H1 (cell line): ENCODE measurements at regions not wholly inside any gene's neighbourhood (a gene's known extent, or its start where the extent isn't known, plus 50 kb on each side); places are given as distances from the start of the nearest gene placed in this dataset.

Experiments used
- CTCF ChIA-PET: fragments of 300-600 bp; sonication (Branson Sonifier 250); formaldehyde crosslinking; loops from one replicate; lab custom pipeline; 2021; ENCODE audit not compliant: partially characterized antibody; lab: Charles Lee
- POLR2A ChIA-PET: fragments of 300-600 bp; sonication (Branson Sonifier 250); formaldehyde crosslinking; loops from one replicate; lab custom pipeline; 2021; ENCODE audit warnings: inconsistent platforms; ENCODE audit not compliant: partially characterized antibody; lab: Charles Lee
- DNase-seq, 2 experiments: peaks; one replicate each; pipeline versions ENCODE4 v3.0.0 to v3.0.0-alpha.2; 2010 to 2022; ENCODE audit warnings: low spot score in 2 of 2, low read depth in 1 of 2, mixed read lengths in 1 of 2
- FAIRE-seq: peaks from 2 replicates; lab custom pipeline; 2011; peaks lifted over from hg19 to GRCh38; lab: Jason Lieb, UNC
- H2AFZ ChIP-seq: 2 replicates; pipeline ENCODE4 v1.8.1; 2012; ENCODE audit warnings: low read length, inconsistent platforms
- H2AK5ac ChIP-seq: 2 replicates; pipeline ENCODE4 v1.6.1; 2013; ENCODE audit warnings: low read depth, low read length
- H2BK120ac ChIP-seq: replicated peaks from 2 replicates; pipeline ENCODE3; 2013; ENCODE audit warnings: low read depth, low read length, inconsistent platforms
- H2BK12ac ChIP-seq: 2 replicates; pipeline ENCODE4 v1.6.1; 2013; ENCODE audit warnings: low read depth, low read length
- H2BK15ac ChIP-seq: 2 replicates; pipeline ENCODE4 v1.6.1; 2013; ENCODE audit warnings: low read length
- H2BK20ac ChIP-seq: 2 replicates; pipeline ENCODE4 v1.6.1; 2013; ENCODE audit warnings: low read length
- H2BK5ac ChIP-seq: 2 replicates; pipeline ENCODE4 v1.6.1; 2013; ENCODE audit warnings: low read depth, low read length
- H3K14ac ChIP-seq: 2 replicates; pipeline ENCODE4 v1.6.1; 2013; ENCODE audit warnings: inconsistent platforms; ENCODE audit not compliant: insufficient read length
- H3K18ac ChIP-seq: 2 replicates; pipeline ENCODE4 v1.6.1; 2013; ENCODE audit warnings: low read length; ENCODE audit errors: extremely low read depth
- H3K23ac ChIP-seq: 2 replicates; pipeline ENCODE4 v1.6.1; 2013; ENCODE audit warnings: inconsistent platforms; ENCODE audit not compliant: insufficient read length
- H3K23me2 ChIP-seq: 2 replicates; pipeline ENCODE4 v1.6.1; 2013; ENCODE audit warnings: low read depth, low read length
- H3K27ac ChIP-seq: 2 replicates; pipeline ENCODE4 v1.6.1; 2011; ENCODE audit warnings: low read depth, low read length, inconsistent platforms
- H3K27me3 ChIP-seq, 4 experiments: replicated peaks in 1 of 4; 1 replicate in 1 of 4; 2 replicates in 3 of 4; pipeline versions ENCODE4 v1.6.1 to v1.8.1; 2011 to 2013; ENCODE audit warnings: low read length in 3 of 4, mild to moderate bottlenecking in 3 of 4, inconsistent platforms in 2 of 4, mixed read lengths in 2 of 4, moderate library complexity in 1 of 4; ENCODE audit not compliant: control insufficient read depth in 3 of 4, insufficient read depth in 3 of 4; ENCODE audit errors: extremely low read depth in 1 of 4
- H3K36me3 ChIP-seq, 4 experiments: 2 replicates each; pipeline versions ENCODE4 v1.6.1 to v1.8.1; 2011 to 2013; ENCODE audit warnings: mild to moderate bottlenecking in 4 of 4, low read length in 3 of 4, moderate library complexity in 2 of 4, control low read depth in 1 of 4, inconsistent platforms in 1 of 4; ENCODE audit not compliant: insufficient read depth in 4 of 4, control insufficient read depth in 2 of 4
- H3K4ac ChIP-seq: replicated peaks from 2 replicates; pipeline ENCODE3; 2013; ENCODE audit warnings: low read length, low read depth, mixed read lengths, inconsistent platforms; ENCODE audit not compliant: insufficient read length
- H3K4me1 ChIP-seq, 4 experiments: replicated peaks in 1 of 4; 1 replicate in 1 of 4; 2 replicates in 3 of 4; pipeline versions ENCODE4 v1.6.1 to v1.8.1; 2011 to 2013; ENCODE audit warnings: low read length in 3 of 4, inconsistent platforms in 2 of 4, mixed read lengths in 1 of 4; ENCODE audit not compliant: insufficient read depth in 4 of 4, control insufficient read depth in 3 of 4
- H3K4me2 ChIP-seq, 2 experiments: 2 replicates each; pipeline versions ENCODE4 v1.6.1 to v1.8.1; 2011 to 2013; ENCODE audit warnings: low read depth in 2 of 2, low read length in 2 of 2, control low read depth in 1 of 2, inconsistent platforms in 1 of 2, mild to moderate bottlenecking in 1 of 2; ENCODE audit not compliant: insufficient read depth in 1 of 2
- H3K4me3 ChIP-seq, 4 experiments: fragments of 200-600, 300-600 bp in 1 of 4; sonication (generic), shearing (Covaris generic), sonication (Bioruptor Twin) in 1 of 4; 2 replicates each; pipeline versions ENCODE4 v1.5.1 to v1.8.1; 2011 to 2016; ENCODE audit warnings: low read length in 4 of 4, low read depth in 3 of 4, control low read depth in 2 of 4, inconsistent platforms in 2 of 4, mild to moderate bottlenecking in 2 of 4, mixed read lengths in 1 of 4, moderate library complexity in 1 of 4; ENCODE audit not compliant: insufficient read depth in 2 of 4; ENCODE audit errors: extremely low read depth in 1 of 4
- H3K56ac ChIP-seq: replicated peaks from 2 replicates; pipeline ENCODE3; 2013; ENCODE audit warnings: low read depth, mild to moderate bottlenecking, mixed read lengths, low read length, inconsistent platforms; ENCODE audit not compliant: insufficient read length
- H3K79me1 ChIP-seq: 2 replicates; pipeline ENCODE4 v1.6.1; 2013; ENCODE audit warnings: low read depth, low read length, control low read depth
- H3K79me2 ChIP-seq, 2 experiments: 2 replicates each; pipeline versions ENCODE4 v1.6.1 to v1.8.1; 2012 to 2013; ENCODE audit warnings: low read length in 2 of 2, mild to moderate bottlenecking in 2 of 2, inconsistent platforms in 1 of 2; ENCODE audit not compliant: insufficient read depth in 2 of 2, control insufficient read depth in 1 of 2
- H3K9ac ChIP-seq, 4 experiments: replicated peaks in 1 of 4; 1 replicate in 1 of 4; 2 replicates in 3 of 4; pipeline versions ENCODE4 v1.6.1 to v1.8.1; 2011 to 2013; ENCODE audit warnings: low read depth in 3 of 4, low read length in 3 of 4, control low read depth in 2 of 4, mild to moderate bottlenecking in 2 of 4, moderate library complexity in 2 of 4, inconsistent platforms in 1 of 4; ENCODE audit errors: extremely low read depth in 1 of 4
- H3K9me3 ChIP-seq, 2 experiments: 2 replicates each; pipeline versions ENCODE4 v1.6.1 to v1.8.1; 2012 to 2013; ENCODE audit warnings: mild to moderate bottlenecking in 2 of 2, moderate library complexity in 2 of 2, control low read depth in 1 of 2, inconsistent platforms in 1 of 2, low read depth in 1 of 2, low read length in 1 of 2, mixed read lengths in 1 of 2; ENCODE audit not compliant: insufficient read depth in 2 of 2
- H4K20me1 ChIP-seq, 2 experiments: replicated peaks in 1 of 2; 2 replicates each; pipeline versions ENCODE3 to v1.8.1; 2011 to 2013; ENCODE audit warnings: inconsistent platforms in 2 of 2, low read length in 2 of 2, mild to moderate bottlenecking in 1 of 2; ENCODE audit not compliant: insufficient read depth in 2 of 2, control insufficient read depth in 1 of 2
- H4K5ac ChIP-seq: 2 replicates; pipeline ENCODE4 v1.6.1; 2013; ENCODE audit warnings: low read length, low read depth, mixed read lengths, inconsistent platforms; ENCODE audit not compliant: insufficient read length
- H4K8ac ChIP-seq: 2 replicates; pipeline ENCODE4 v1.8.0; 2013; ENCODE audit warnings: mild to moderate bottlenecking, moderate library complexity, low read length, inconsistent platforms; ENCODE audit not compliant: insufficient read depth; ENCODE audit errors: extremely low read depth
- H4K91ac ChIP-seq: replicated peaks from 2 replicates; pipeline ENCODE3; 2013; ENCODE audit warnings: low read length, mixed read lengths, inconsistent platforms; ENCODE audit not compliant: insufficient read length
- BRCA1 ChIP-seq: IDR thresholded peaks from 2 replicates; pipeline ENCODE4 v1.6.1; 2012; ENCODE audit warnings: low read depth, low read length, improper control_type of control experiment
- CEBPB ChIP-seq: IDR thresholded peaks from 2 replicates; pipeline ENCODE4 v1.6.1; 2012; ENCODE audit warnings: low read depth, low read length
- GABPA ChIP-seq: IDR thresholded peaks from 2 replicates; pipeline ENCODE4 v1.6.1; 2011; ENCODE audit warnings: mild to moderate bottlenecking, low read length, moderate library complexity, borderline replicate concordance; ENCODE audit not compliant: insufficient read depth
- GTF2F1 ChIP-seq: IDR thresholded peaks from 2 replicates; pipeline ENCODE4 v1.6.1; 2012; ENCODE audit warnings: low read depth, low read length, improper control_type of control experiment, borderline replicate concordance
- JUN ChIP-seq: IDR thresholded peaks from 2 replicates; pipeline ENCODE4 v1.6.1; 2011; ENCODE audit warnings: low read depth, mild to moderate bottlenecking, improper control_type of control experiment, low read length
- KDM4A ChIP-seq: IDR thresholded peaks from one replicate; pipeline ENCODE4 v1.7.1; 2012; ENCODE audit warnings: low read depth, mild to moderate bottlenecking, moderate library complexity, low read length, inconsistent platforms; ENCODE audit not compliant: severe bottlenecking
- PHF8 ChIP-seq: fragments of 200-600 bp; sonication (generic); conservative IDR thresholded peaks from 2 replicates; pipeline ENCODE4 v1.7.1; 2012; ENCODE audit warnings: low read depth, mild to moderate bottlenecking, inconsistent platforms, low read length, moderate library complexity
- POU5F1 ChIP-seq: IDR thresholded peaks from 2 replicates; pipeline ENCODE4 v1.6.1; 2011; ENCODE audit warnings: low read depth, mild to moderate bottlenecking, low read length, moderate library complexity
- RAD21 ChIP-seq, 2 experiments: IDR thresholded peaks in 1 of 2; conservative IDR thresholded peaks in 1 of 2; 2 replicates each; pipeline ENCODE4 v1.6.1; 2011; ENCODE audit warnings: low read depth in 2 of 2, low read length in 2 of 2, improper control_type of control experiment in 1 of 2, inconsistent platforms in 1 of 2, mild to moderate bottlenecking in 1 of 2, moderate library complexity in 1 of 2
- RBBP5 ChIP-seq: IDR thresholded peaks from 2 replicates; pipeline ENCODE4 v1.7.1; 2012; ENCODE audit warnings: low read depth, mild to moderate bottlenecking, inconsistent platforms, low read length, moderate library complexity, borderline replicate concordance
- RFX5 ChIP-seq: IDR thresholded peaks from 2 replicates; pipeline ENCODE4 v1.6.1; 2011; ENCODE audit warnings: low read depth, low read length, improper control_type of control experiment, borderline replicate concordance
- SP2 ChIP-seq: IDR thresholded peaks from 2 replicates; pipeline ENCODE4 v1.6.1; 2012; ENCODE audit warnings: mild to moderate bottlenecking, low read length, inconsistent platforms
- TBP ChIP-seq: IDR thresholded peaks from 2 replicates; pipeline ENCODE4 v1.6.1; 2011; ENCODE audit warnings: low read depth, low read length, improper control_type of control experiment
- TEAD4 ChIP-seq: IDR thresholded peaks from 2 replicates; pipeline ENCODE4 v1.6.1; 2012; ENCODE audit warnings: low read depth, low read length, inconsistent platforms, mixed read lengths
- WGBS, 2 experiments: shearing (Covaris generic) in 1 of 2; methylation state at CpG; one replicate each; pipeline versions ENCODE4 v1.1.6 to v1.1.7; 2013 to 2015; ENCODE audit warnings: low lambda C conversion rate in 2 of 2, mixed read lengths in 2 of 2, inconsistent platforms in 1 of 2, low coverage in 1 of 2, missing lambda C conversion rate in 1 of 2; ENCODE audit not compliant: insufficient replicate concordance in 2 of 2, insufficient coverage in 1 of 2, insufficient read length in 1 of 2; ENCODE audit errors: extremely low coverage in 1 of 2, missing lambda C conversion rate in 1 of 2; 5-methylcytosine and 5-hydroxymethylcytosine counted together
- TF ChIP-seq, protein P1 (sequence below): IDR thresholded peaks from 2 replicates; pipeline ENCODE4 v1.6.1; 2012; ENCODE audit warnings: inconsistent platforms

GRCh38 chr15:69947394-69947793, 150.3 kb downstream of the TLE3 start:
- Histone ChIP-seq H2BK5ac (no peak overlapping the region), H3K23ac (no peak overlapping the region), H3K23me2 (no peaks in the 10 kb centered on the region; the same call in 1 of the 2 replicates), H3K9me3 (no peaks in the 10 kb centered on the region), H2BK15ac (no peak overlapping the region), H3K4ac (no peak overlapping the region), H2BK12ac (no peak overlapping the region), H4K5ac (no peak overlapping the region), H3K18ac (no peak overlapping the region), H4K91ac (no peak overlapping the region), H3K4me3 (no peak overlapping the region), H2BK120ac (no peak overlapping the region), H3K14ac (no peak overlapping the region), H3K79me1 (no peaks in the 10 kb centered on the region), H3K9ac (no peak overlapping the region), H4K20me1 (no peaks in the 10 kb centered on the region), H3K56ac (no peak overlapping the region), H3K36me3 (no peaks in the 10 kb centered on the region), H4K8ac (no peak overlapping the region), H3K4me1 (no peaks in the 10 kb centered on the region), H2AFZ (no peak overlapping the region), H3K79me2 (no peaks in the 10 kb centered on the region), H3K27ac (no peak overlapping the region), H2AK5ac (no peak overlapping the region), H3K27me3 (no peaks in the 10 kb centered on the region), H2BK20ac (no peak overlapping the region), H3K4me2 (no peak overlapping the region)
- TF ChIP-seq BRCA1 (no peak), RFX5 (no peak), RBBP5 (no peak), KDM4A (no peak), TEAD4 (no peak), PHF8 (no peak), RAD21 (IDR thresholded peaks at IDR 0.05 in 1 of 2, conservative IDR thresholded peaks at IDR 0.05 in 1 of 2; ENCODE audit: low read depth in 2 of 2, low read length in 2 of 2) (no peak), POU5F1 (no peak), GTF2F1 (no peak), GABPA (no peak), JUN (no peak), CEBPB (no peak), SP2 (no peak), TBP (no peak)
- TF ChIP-seq, protein P1, sequence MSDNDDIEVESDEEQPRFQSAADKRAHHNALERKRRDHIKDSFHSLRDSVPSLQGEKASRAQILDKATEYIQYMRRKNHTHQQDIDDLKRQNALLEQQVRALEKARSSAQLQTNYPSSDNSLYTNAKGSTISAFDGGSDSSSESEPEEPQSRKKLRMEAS: no peak
- no peak for FAIRE-seq
- POLR2A ChIA-PET: no interaction called here
- DNase-seq: no peak
- 95% methylated on average over 2 of the region's 2 CpGs; no CpG with 5 or more reads in 1 of the 2 experiments for WGBS, 2 experiments
- CTCF ChIA-PET: interaction anchor here (0.9 to 2.0 kb wide), 9 partner anchors 8 to 278 kb away, joined by 3 to 6 read pairs (median 4); no protein-coding TSS in a partner anchor
